HCT116 (cell line): ENCODE measurements at regions not wholly inside any gene's neighbourhood (a gene's known extent, or its start where the extent isn't known, plus 50 kb on each side); places are given as distances from the start of the nearest gene placed in this dataset.

Experiments used
- ATAC-seq: fragments of 200-7000 bp; cut with Tn5 transposase; 2 replicates; pipeline ENCODE4 v1.9.1; 2020; ENCODE audit warnings: mild to moderate bottlenecking, moderate library complexity
- BruUV-seq: library from RNA; stranded (reverse); fragments of 400-500 nt; replicated peaks from 2 replicates; lab custom pipeline; 2021; lab: Mats Ljungman, UMichigan
- CTCF ChIA-PET: fragments of 300-600 bp; sonication (Branson Sonifier 250); formaldehyde crosslinking; loops from one replicate; lab custom pipeline; 2021; ENCODE audit warnings: antibody characterized with exemption; lab: Charles Lee
- POLR2A ChIA-PET: fragments of 300-600, 350-600 bp; sonication (Branson Sonifier 250); formaldehyde crosslinking; loops from one replicate; lab custom pipeline; 2021; ENCODE audit warnings: antibody characterized with exemption; lab: Charles Lee
- RAD21 ChIA-PET, 2 experiments: fragments of 300-600 bp; sonication (Branson Sonifier 250); formaldehyde crosslinking; loops; one replicate each; lab custom pipeline; 2023; ENCODE audit warnings: low total read pairs in 2 of 2; ENCODE audit not compliant: uncharacterized antibody in 2 of 2, unreplicated experiment in 2 of 2, low non-redundant PET in 1 of 2; lab: Charles Lee
- DNase-seq: peaks from one replicate; pipeline ENCODE4 v3.0.0-alpha.2; 2010; ENCODE audit warnings: low read depth, low spot score
- H2AFZ ChIP-seq: fragments of 200-600 bp; shearing (Covaris generic), sonication (generic); 2 replicates; pipeline ENCODE4 v1.6.1; 2017; ENCODE audit warnings: low read depth, mixed run types, mixed read lengths, antibody characterized with exemption, low read length; ENCODE audit not compliant: poor library complexity, severe bottlenecking
- H3K27ac ChIP-seq: 2 replicates; pipeline ENCODE4 v1.5.1; 2012; ENCODE audit warnings: low read depth, low read length
- H3K27me3 ChIP-seq: fragments of 200-600 bp; sonication (generic); 2 replicates; pipeline ENCODE4 v1.6.1; 2016; ENCODE audit warnings: mixed run types, low read length, mixed read lengths; ENCODE audit not compliant: insufficient read depth
- H3K36me3 ChIP-seq, 2 experiments: fragments of 200-500 bp in 1 of 2; fragments of 200-600 bp in 1 of 2; sonication (Bioruptor generic) in 1 of 2; sonication (generic) in 1 of 2; 2 replicates each; pipeline versions ENCODE4 v1.5.1 to v1.6.1; 2014 to 2016; ENCODE audit warnings: low read length in 2 of 2, inconsistent platforms in 1 of 2, mixed read lengths in 1 of 2, mixed run types in 1 of 2; ENCODE audit not compliant: insufficient read depth in 2 of 2, control insufficient read depth in 1 of 2
- H3K4me1 ChIP-seq, 2 experiments: fragments of 200-600 bp in 1 of 2; sonication (generic) in 1 of 2; 2 replicates each; pipeline versions ENCODE4 v1.5.1 to v1.6.1; 2012 to 2017; ENCODE audit warnings: low read length in 2 of 2, inconsistent platforms in 1 of 2, mild to moderate bottlenecking in 1 of 2, mixed read lengths in 1 of 2, mixed run types in 1 of 2, moderate library complexity in 1 of 2; ENCODE audit not compliant: insufficient read depth in 2 of 2, control insufficient read depth in 1 of 2
- H3K4me2 ChIP-seq: fragments of 200-600 bp; sonication (generic); 2 replicates; pipeline ENCODE4 v1.6.1; 2017; ENCODE audit warnings: mixed run types, low read length, mixed read lengths
- H3K4me3 ChIP-seq, 2 experiments: fragments of 200-600 bp in 1 of 2; sonication (generic) in 1 of 2; replicated peaks in 1 of 2; 2 replicates each; pipeline ENCODE4 v1.5.1; 2011 to 2016; ENCODE audit warnings: low read length in 2 of 2, control low read depth in 1 of 2, low read depth in 1 of 2, mild to moderate bottlenecking in 1 of 2, mixed read lengths in 1 of 2, mixed run types in 1 of 2
- H3K79me2 ChIP-seq: fragments of 200-600 bp; sonication (generic); 2 replicates; pipeline ENCODE4 v1.6.1; 2017; ENCODE audit warnings: mild to moderate bottlenecking, mixed run types, low read length, moderate library complexity, mixed read lengths; ENCODE audit not compliant: insufficient read depth
- H3K9ac ChIP-seq: fragments of 200-600 bp; sonication (generic); 2 replicates; pipeline ENCODE4 v1.6.1; 2016; ENCODE audit warnings: low read length, mixed read lengths
- H3K9me2 ChIP-seq: fragments of 200-600 bp; sonication (generic), shearing (Covaris generic); 2 replicates; pipeline ENCODE4 v1.6.1; 2017; ENCODE audit warnings: mixed run types, mild to moderate bottlenecking, moderate library complexity; ENCODE audit not compliant: insufficient read depth
- H3K9me3 ChIP-seq, 2 experiments: fragments of 200-500 bp in 1 of 2; fragments of 200-600 bp in 1 of 2; sonication (Bioruptor generic) in 1 of 2; sonication (generic) in 1 of 2; 2 replicates each; pipeline ENCODE4 v1.6.1; 2014 to 2017; ENCODE audit warnings: low read length in 2 of 2, mixed read lengths in 2 of 2, inconsistent platforms in 1 of 2, low read depth in 1 of 2, mild to moderate bottlenecking in 1 of 2, mixed run types in 1 of 2, moderate library complexity in 1 of 2; ENCODE audit not compliant: control insufficient read depth in 1 of 2, insufficient read depth in 1 of 2
- H4K20me1 ChIP-seq: fragments of 200-600 bp; sonication (generic), shearing (Covaris generic); 2 replicates; pipeline ENCODE4 v1.6.1; 2017; ENCODE audit warnings: mixed run types, mild to moderate bottlenecking, moderate library complexity; ENCODE audit not compliant: insufficient read depth
- ATF3 ChIP-seq: IDR thresholded peaks from 2 replicates; pipeline ENCODE4 v1.6.1; 2012
- CBX3 ChIP-seq: IDR thresholded peaks from 2 replicates; pipeline ENCODE4 v1.6.1; 2012; ENCODE audit warnings: low read depth
- CEBPB ChIP-seq: IDR thresholded peaks from 2 replicates; pipeline ENCODE4 v1.6.1; 2012; ENCODE audit warnings: low read depth
- CTCF ChIP-seq, 3 experiments: fragments of 200-600 bp in 1 of 3; sonication (generic) in 1 of 3; IDR thresholded peaks in 2 of 3; conservative IDR thresholded peaks in 1 of 3; 2 replicates each; pipeline ENCODE4 v1.5.1; 2012 to 2017; ENCODE audit warnings: low read depth in 2 of 3, low read length in 2 of 3, antibody characterized with exemption in 1 of 3, borderline replicate concordance in 1 of 3, control low read depth in 1 of 3, mild to moderate bottlenecking in 1 of 3, mixed read lengths in 1 of 3, mixed run types in 1 of 3, moderate library complexity in 1 of 3; ENCODE audit not compliant: insufficient read depth in 1 of 3
- FOSL1 ChIP-seq: IDR thresholded peaks from 2 replicates; pipeline ENCODE4 v1.6.1; 2012; ENCODE audit warnings: low read depth
- JUND ChIP-seq: IDR thresholded peaks from 2 replicates; pipeline ENCODE4 v1.6.1; 2012
- MAX ChIP-seq: IDR thresholded peaks from 2 replicates; pipeline ENCODE4 v1.6.1; 2012
- POLR2A ChIP-seq: IDR thresholded peaks from 2 replicates; pipeline ENCODE4 v1.7.0; 2011; ENCODE audit warnings: borderline replicate concordance; ENCODE audit not compliant: insufficient read depth, insufficient read length; ENCODE audit errors: extremely low read depth
- POLR2AphosphoS5 ChIP-seq: IDR thresholded peaks from 2 replicates; pipeline ENCODE4 v1.6.1; 2011; ENCODE audit warnings: mild to moderate bottlenecking, low read depth, low read length, moderate library complexity
- RAD21 ChIP-seq: IDR thresholded peaks from 2 replicates; pipeline ENCODE4 v1.6.1; 2012; ENCODE audit warnings: low read depth, mild to moderate bottlenecking
- SIN3A ChIP-seq: IDR thresholded peaks from 2 replicates; pipeline ENCODE4 v1.6.1; 2012; ENCODE audit warnings: low read depth
- SP1 ChIP-seq: IDR thresholded peaks from 2 replicates; pipeline ENCODE4 v1.6.1; 2012; ENCODE audit warnings: low read depth
- TCF7L2 ChIP-seq: IDR thresholded peaks from 2 replicates; pipeline ENCODE4 v1.7.0; 2011; ENCODE audit warnings: borderline replicate concordance, inconsistent platforms; ENCODE audit not compliant: insufficient read depth, insufficient read length; ENCODE audit errors: extremely low read depth
- YY1 ChIP-seq: IDR thresholded peaks from 2 replicates; pipeline ENCODE4 v1.6.1; 2011; ENCODE audit warnings: low read length, low read depth, moderate library complexity, mild to moderate bottlenecking; ENCODE audit not compliant: insufficient replicate concordance; ENCODE audit errors: extremely low read depth
- ZBTB33 ChIP-seq: IDR thresholded peaks from 2 replicates; pipeline ENCODE4 v1.6.1; 2011; ENCODE audit warnings: mild to moderate bottlenecking, low read length, moderate library complexity; ENCODE audit not compliant: insufficient replicate concordance; ENCODE audit errors: extremely low read depth
- ZNF274 ChIP-seq: fragments of 200-500 bp; sonication (Bioruptor generic); IDR thresholded peaks from 2 replicates; pipeline ENCODE4 v1.6.1; 2014; ENCODE audit warnings: mild to moderate bottlenecking, low read depth, low read length, inconsistent platforms
- intact Hi-C: fragments of 100-400 bp; cut with micrococcal nuclease; formaldehyde crosslinking; loops from 2 replicates; pipeline ENCODE4 v1.10.0; 2022

- H3K27ac ChIP-seq: no peak overlapping the region
- no peaks in the 10 kb centered on the region for H3K27me3 ChIP-seq
- H3K9me3 ChIP-seq: no peaks in the 10 kb centered on the region
- TF ChIP-seq ZBTB33: no peak
- no peak for TF ChIP-seq YY1
- TF ChIP-seq POLR2A: no peak
- no peak for TF ChIP-seq TCF7L2
- TF ChIP-seq SP1: no peak
- TF ChIP-seq, all 23 proteins: peak for 0
- H4K20me1 ChIP-seq: no peaks in the 10 kb centered on the region
- no TSS peak for BruUV-seq
- ATAC-seq (no peak), DNase-seq (no peak)
- no peak overlapping the region for H2AFZ ChIP-seq
- ChIA-PET CTCF (no interaction called here), RAD21 (no interaction called here), POLR2A (no interaction called here)
- no peaks in the 10 kb centered on the region for H3K79me2 ChIP-seq
- no peaks in the 10 kb centered on the region for H3K9me2 ChIP-seq
- no peaks in the 10 kb centered on the region for H3K4me1 ChIP-seq
- H3K9ac ChIP-seq: no peak overlapping the region
- H3K36me3 ChIP-seq: no peaks in the 10 kb centered on the region
- intact Hi-C loops: no loop called here
- H3K4me2 ChIP-seq: no peak overlapping the region
- H3K4me3 ChIP-seq: no peak overlapping the region
These were observed 125.3 kb upstream of the NANOGP8 start for GRCh38 chr15:35210370-35210769.

GRCh38 chr15:35209838-35210237 is 124.7 kb upstream of the NANOGP8 start:
- no peak for ATAC-seq
- no peaks in the 10 kb centered on the region for H3K9me3 ChIP-seq
- H3K9me2 ChIP-seq: no peaks in the 10 kb centered on the region
- H3K27ac ChIP-seq: no peak overlapping the region
- intact Hi-C loops: no loop called here
- ChIA-PET RAD21 (no interaction called here), CTCF (no interaction called here), POLR2A (no interaction called here)
- H2AFZ ChIP-seq: no peak overlapping the region
- no TSS peak for BruUV-seq
- H3K79me2 ChIP-seq: no peaks in the 10 kb centered on the region
- no peak for DNase-seq
- H3K4me1 ChIP-seq: no peaks in the 10 kb centered on the region
- H3K36me3 ChIP-seq: no peaks in the 10 kb centered on the region
- H3K27me3 ChIP-seq: no peaks in the 10 kb centered on the region
- no peak for TF ChIP-seq CTCF (IDR thresholded peaks at IDR 0.05 in 2 of 3, conservative IDR thresholded peaks at IDR 0.05 in 1 of 3; ENCODE audit: borderline replicate concordance in 1 of 3, insufficient read depth in 1 of 3, low read depth in 2 of 3, low read length in 2 of 3)
- no peak for TF ChIP-seq MAX
- TF ChIP-seq RAD21: no peak
- no peak for TF ChIP-seq ATF3
- no peak for TF ChIP-seq FOSL1
- no peak for TF ChIP-seq CEBPB
- TF ChIP-seq ZNF274: no peak
- TF ChIP-seq JUND: no peak
- TF ChIP-seq CBX3: no peak
- TF ChIP-seq YY1: no peak
- no peak for TF ChIP-seq POLR2A
- no peak for TF ChIP-seq SIN3A
- no peak for TF ChIP-seq POLR2AphosphoS5
- no peak for TF ChIP-seq TCF7L2
- no peaks in the 10 kb centered on the region for H4K20me1 ChIP-seq
- H3K9ac ChIP-seq: no peak overlapping the region
- no peak overlapping the region for H3K4me3 ChIP-seq
- H3K4me2 ChIP-seq: no peak overlapping the region
